Activated T-cell treated with anti-CD3 and anti-CD28 coated beads for 1 hour (primary cell): ENCODE measurements at regions not wholly inside any gene's neighbourhood (a gene's known extent, or its start where the extent isn't known, plus 50 kb on each side); places are given as distances from the start of the nearest gene placed in this dataset.
"Not testable (repeated sequence)": the region's sequence is repeated elsewhere in the genome, so short reads cannot be mapped to it uniquely, and the experiment has no call there.

Experiments used
- DNase-seq: peaks from one replicate; pipeline ENCODE4 v3.0.0-alpha.2; 2020; ENCODE audit warnings: low read depth

- no peak for DNase-seq
Measured at GRCh38 chr2:121047383-121047782, 237.6 kb downstream of the TFCP2L1 start.

DNA sequence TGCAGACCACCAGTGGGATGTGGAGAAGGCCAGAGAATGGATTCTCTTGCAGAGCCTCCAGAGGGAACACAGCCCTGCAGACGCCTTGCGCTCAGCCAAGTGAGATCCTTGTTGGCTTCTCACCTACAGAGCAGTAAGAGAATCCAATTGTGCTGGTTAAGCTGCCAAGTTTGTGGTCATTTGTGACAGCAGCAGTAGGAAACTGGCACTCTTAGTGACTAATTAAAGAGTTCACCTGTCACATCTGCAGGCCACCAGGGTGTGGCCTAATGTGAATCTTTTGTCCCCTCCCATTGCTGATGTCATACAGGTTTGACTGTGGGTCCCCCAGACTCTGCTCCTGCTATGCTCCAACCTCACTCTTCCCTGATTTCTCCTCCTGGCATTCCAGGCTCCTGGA is 235.9 kb downstream of the TFCP2L1 start:
- no peak for DNase-seq

DNA sequence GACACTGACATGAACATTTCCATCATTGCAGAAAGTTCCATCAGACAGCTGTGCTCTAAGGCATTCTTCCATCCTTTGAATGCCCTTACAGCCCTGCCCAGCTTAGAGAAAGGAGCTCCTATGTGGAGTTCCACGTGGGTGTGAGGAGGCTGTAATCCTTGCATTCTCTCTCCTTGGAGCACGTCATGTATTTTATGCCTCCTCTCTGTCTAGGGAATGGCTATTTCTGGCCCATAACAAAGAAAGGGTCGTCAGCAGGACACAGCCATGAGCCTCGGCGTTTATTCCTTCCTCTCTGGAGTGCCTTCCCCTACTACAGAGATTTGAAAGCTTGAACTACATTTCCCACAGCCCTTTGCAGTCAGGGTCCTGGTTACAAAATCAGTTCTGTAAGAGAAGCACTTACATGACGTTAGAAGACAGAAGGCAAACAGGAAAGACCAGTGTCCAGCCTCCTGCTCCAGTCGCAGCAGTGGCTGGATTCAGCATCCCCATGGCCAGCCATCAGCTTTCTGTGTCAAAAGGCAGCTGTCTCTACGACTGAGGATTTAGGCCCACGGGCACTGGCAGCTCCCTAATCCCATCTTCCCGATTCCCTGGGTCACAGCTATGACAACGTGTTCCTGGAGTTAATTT is 234.9 kb downstream of the TFCP2L1 start:
- no peak for DNase-seq

DNA sequence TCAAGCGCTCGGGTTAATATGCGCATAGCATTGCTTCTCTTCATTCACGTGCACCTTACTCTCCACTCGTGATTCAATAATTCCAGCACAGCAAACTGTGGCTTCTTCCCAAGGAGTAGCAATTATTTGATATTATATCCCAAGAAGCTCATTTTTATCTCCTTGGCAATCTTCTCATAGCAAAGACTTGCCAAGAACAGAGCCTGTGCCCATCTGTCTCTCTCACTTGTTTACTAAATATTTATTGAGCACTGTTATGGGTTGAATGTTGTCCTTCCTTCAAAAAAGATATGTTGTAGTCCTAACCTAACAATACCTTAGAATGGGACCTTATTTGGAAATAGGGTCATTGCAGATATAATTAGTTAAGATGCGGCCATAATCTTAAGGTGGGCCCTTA is 233.7 kb downstream of the TFCP2L1 start:
- no peak for DNase-seq

GRCh38 chr2:121052023-121052422 is 233.0 kb downstream of the TFCP2L1 start:
- DNase-seq, result no peak

DNA sequence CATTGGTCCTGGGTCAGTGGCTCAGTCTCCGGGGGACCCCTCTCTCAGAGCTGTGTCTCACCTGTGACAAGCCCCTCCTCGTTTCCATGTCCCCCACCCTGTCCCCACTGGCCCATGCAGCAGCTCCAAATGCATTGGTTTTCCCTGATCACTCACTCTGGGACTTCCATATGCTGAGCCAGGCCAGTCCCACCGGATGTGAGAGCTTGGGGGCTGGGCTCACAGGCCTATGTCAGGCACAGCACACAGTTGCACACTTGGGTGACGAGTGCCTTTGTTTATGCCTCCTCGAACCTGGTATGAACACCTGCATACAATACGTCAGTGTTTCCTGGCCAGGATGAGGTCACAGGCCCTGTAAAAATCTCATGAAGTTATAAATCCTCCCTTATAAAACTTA is 232.5 kb downstream of the TFCP2L1 start:
- no peak for DNase-seq

DNA sequence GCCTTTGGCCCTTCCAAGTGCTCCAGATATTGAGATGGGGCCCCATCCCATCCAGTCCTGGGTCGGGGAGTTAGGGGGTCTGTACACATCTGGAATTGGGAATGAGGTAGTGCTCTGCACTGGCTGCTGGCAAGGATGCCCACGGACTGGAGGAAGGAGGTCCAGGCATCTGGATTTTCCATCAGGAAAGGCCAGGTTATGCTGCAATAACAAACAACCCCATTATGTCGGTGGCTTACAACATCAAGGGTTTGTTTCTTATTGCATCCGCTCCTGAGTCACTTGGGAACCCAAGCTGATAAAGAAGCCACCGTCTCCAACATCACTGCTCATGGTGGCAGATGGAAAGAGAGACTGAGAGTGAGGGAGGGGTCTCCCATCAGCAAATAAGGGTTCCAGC is 229.9 kb downstream of the TFCP2L1 start:
- DNase-seq, result no peak

GRCh38 chr2:121055501-121055900 is 229.5 kb downstream of the TFCP2L1 start:
- DNase-seq, result no peak

DNA sequence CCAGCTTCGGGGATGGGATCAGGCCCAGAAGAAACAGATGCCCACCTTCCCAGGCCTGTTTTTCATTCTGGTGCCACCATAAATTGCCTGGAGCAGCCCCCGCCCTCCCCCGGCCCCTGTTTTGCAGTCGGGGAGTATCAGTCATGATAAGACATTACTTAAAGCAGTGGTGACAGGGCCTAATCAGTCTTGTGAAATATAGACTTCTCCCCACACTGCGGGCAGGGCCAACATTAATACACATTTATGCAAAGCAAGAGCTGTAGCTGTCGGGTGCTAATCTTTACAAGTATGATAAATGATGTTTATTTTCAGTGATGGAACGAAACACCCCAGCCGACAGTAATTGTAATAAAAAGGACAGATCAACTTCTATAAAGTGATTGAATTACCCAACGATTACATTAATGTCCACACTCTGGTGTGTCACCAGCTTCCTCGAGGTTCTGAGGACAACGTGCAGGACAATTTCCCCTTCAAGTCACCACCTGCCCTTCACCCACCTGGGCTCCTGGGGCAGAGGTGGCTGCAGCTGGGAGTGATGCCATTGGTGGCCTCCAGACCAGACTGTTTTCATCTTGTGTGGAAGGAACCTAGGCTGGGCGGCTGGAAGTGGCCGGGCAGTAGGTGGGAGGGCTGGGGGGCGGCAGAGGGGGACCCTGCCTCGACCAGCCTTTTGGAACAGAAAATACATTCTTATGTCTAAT is 226.0 kb downstream of the TFCP2L1 start:
- DNase-seq, result no peak

GRCh38 chr2:121059651-121060649 is 225.1 kb downstream of the TFCP2L1 start:
- no peak for DNase-seq

DNA sequence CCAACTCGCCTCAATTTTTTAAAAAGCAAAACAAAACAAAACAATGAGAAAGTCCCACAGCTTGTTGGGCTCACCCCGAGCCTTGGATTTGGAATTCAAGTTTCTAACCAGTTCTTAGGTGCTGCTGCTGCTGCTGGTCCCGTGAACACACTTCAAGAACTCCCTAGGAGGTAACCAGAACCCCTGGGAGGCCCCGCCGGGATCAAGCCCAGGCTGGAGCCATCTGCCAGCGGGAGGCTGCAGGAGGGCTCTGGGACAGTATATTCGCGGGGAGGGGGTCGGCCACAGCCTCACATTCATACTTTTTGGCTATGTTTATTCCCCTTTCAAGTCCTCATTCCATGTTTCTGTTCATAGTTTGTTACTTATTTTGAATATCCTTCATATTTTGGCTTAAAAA is 223.4 kb downstream of the TFCP2L1 start:
- no peak for DNase-seq

DNA sequence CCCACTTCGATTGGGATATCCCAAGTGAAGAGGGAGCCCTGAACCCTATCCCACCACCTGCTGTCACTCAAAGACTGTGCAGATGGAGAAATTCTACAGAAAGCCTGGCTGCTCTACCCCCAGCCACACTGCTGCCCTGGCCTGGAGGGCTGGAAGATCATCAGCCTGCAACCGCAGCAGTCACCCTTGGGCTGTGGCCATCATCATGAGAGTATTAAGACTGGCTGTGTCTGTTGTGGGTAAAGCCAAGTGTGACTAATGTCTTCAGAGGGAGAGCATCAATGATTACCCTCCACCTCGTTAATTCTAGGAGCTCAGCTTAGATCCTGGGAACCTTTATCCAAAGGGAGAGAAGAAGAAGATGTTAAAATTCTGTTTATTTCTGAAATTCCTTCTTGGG is 221.5 kb downstream of the TFCP2L1 start:
- DNase-seq, result no peak

DNA sequence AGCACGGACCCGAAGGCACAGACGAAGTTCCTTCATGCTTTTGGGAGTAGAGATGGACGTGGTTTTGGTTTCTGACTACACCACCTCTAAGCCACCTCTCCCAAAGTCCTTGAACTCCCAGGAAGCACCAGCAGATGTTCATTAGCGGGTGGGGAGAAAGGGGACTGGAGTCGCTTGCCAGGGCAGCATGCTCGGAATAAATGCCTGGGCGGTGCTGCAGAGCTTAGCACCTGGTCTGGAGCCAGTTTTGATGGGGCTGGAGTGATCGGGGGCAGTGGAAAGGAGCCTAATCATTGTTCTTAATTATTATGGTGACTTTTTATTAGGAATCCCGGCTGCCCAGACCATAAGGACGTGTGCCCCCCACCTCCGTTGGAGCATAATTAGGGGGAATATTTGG is 220.8 kb downstream of the TFCP2L1 start:
- no peak for DNase-seq

DNA sequence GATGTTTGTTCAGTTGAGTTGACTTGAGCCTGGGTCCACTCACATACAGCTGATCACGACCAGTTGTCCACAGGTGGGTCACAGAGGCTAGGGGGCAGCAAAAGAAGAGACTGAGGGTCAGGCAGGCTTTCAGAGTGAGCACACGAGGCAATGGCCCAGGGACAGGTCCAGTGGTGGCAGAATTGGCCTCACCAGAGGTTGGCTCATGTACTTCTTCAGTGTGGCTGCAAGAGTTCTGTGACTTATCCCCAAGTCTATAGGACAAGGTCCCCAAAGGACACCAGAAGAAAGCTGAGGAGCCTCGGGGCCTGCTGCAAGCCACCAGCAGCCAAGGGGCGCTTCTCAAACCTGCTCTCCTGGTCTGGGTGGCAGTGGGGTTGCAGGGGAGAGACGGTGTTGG is 219.8 kb downstream of the TFCP2L1 start:
- DNase-seq, result no peak

DNA sequence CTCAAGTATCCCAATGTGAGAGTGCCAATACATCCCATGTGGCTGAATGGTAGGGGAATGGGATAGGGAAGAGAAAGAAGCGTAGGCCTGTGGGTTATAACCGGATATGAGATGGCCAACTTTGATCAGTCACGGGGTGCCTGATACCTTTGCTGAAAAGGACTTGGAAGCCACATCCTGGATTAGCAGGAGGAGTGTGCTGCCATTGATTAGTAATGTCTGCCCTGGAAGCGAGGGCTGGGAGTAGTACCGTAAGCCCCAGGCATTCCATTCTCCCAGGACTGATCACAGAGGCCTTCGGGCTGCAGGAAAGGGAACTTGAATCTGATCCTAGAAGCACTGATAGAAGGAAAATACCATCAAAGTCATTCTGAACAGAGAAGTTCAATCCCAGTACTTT is 218.5 kb downstream of the TFCP2L1 start:
- DNase-seq, result no peak

GRCh38 chr2:121068851-121069250 is 216.2 kb downstream of the TFCP2L1 start:
- DNase-seq, result no peak

- DNase-seq, result no peak
Measured at GRCh38 chr2:121069434-121069969, 215.5 kb downstream of the TFCP2L1 start.

- DNase-seq, result not testable (repeated sequence)
Measured at GRCh38 chr2:121070061-121070460, 214.9 kb downstream of the TFCP2L1 start.

DNA sequence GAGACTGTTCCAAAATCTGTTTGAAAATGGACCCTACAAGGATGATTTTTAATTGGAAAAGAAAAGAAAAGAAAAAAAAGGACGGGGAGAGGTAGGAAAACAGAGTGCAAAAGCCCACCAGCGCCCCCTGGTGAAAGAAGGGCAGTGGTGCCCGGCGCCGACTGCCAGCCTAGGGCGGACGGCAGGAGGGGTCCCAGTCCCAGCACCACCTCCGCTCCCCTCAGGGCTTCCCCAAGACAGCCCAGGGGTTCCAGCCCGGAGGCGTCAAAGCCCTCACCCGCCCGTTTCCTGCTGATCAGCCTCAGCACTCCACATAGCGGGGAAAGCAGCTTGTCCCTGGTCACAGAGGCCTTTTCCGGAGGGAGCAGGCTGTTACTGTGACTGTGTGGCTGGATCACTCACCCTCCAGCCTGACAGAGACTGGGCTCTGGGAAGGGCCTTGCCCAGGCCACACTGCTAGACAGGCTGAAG is 213.9 kb downstream of the TFCP2L1 start:
- no peak for DNase-seq

DNA sequence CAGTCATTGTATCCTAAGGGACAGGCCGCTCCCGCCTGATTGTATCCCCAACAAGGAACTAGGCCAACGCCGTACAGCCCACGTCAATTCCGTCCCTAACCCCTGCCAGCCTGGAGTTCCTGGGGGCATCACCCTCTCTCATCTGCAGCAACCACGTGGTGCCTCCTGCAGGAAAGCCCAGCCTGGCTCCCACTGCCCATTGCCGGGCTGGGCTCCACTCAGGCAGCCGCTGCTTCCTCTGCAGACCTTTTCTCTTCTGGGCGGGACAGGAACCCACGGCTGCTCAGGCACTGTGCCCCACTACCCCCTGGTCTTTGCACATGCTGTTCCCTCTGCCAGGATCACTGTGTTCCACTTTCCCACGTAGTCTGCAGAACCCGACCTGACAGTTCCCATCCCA is 212.2 kb downstream of the TFCP2L1 start:
- DNase-seq, result no peak

- DNase-seq, result no peak
Measured at GRCh38 chr2:121073320-121074210, 211.4 kb downstream of the TFCP2L1 start.
